Left lobe of liver (tissue), 2 donors: ENCODE measurements at regions not wholly inside any gene's neighbourhood (a gene's known extent, or its start where the extent isn't known, plus 50 kb on each side); places are given as distances from the start of the nearest gene placed in this dataset.

Source experiments
- ATAC-seq: fragments of 200-7000 bp; cut with Tn5 transposase; one replicate; pipeline ENCODE4 v1.9.1; 2020; ENCODE audit warnings: mild to moderate bottlenecking, moderate library complexity
- DNase-seq: peaks from one replicate; pipeline ENCODE4 v3.0.0-alpha.2; 2020; ENCODE audit warnings: low spot score
- donor health status: DM: no; HTN: no; CAD: no; lungs with moderate emphysema.
- donor health status: DM: no; HTN: yes; CAD: no.

DNA sequence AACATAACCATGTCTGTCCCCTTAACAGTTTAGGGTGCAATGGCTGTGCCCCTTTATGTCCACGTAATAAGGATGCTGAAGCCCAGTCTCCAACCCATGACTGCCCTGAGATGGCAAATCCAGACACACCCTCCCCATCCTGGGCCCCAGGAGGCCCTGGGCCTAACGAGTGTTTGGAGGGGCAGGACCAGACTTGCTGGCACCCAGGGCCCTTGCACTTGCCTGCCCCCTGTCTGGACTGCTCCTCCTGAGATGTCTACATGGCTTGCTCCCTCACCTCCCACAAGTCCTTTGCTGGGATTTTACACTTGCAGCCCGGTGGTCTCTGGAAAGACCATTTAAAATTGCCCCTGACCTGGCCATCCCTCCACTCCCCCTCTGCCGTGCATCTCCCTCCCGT lies 132.2 kb upstream of the NECTIN1 start:
- DNase-seq (no peak), ATAC-seq (no peak)

DNA sequence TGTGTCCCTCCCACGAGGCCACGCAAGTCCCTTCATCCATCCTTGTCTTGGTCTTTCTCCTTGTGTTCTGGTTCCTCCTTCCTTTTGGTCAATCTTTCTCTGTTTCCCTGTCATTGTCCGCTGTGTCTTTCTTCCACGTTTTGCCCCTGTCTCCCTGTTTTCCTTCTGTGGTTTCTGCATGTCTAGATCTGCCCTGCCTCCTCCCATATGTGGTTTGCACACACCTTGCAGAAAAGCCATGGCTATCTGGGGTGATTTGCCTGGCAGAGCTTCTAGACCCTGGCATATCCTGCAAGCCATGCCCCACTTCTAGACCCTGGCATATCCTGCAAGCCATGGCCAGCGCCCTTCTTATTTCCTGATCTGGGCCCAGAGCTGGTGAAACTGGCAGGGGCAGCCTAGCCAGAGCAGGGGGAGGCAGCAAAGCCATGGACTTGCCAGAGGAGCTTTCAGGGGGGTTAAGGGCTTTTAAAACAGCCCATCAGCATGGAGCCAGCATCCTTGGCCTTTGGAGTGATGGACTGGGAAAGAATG lies 131.6 kb upstream of the NECTIN1 start:
- no peak for ATAC-seq
- no peak for DNase-seq

DNA sequence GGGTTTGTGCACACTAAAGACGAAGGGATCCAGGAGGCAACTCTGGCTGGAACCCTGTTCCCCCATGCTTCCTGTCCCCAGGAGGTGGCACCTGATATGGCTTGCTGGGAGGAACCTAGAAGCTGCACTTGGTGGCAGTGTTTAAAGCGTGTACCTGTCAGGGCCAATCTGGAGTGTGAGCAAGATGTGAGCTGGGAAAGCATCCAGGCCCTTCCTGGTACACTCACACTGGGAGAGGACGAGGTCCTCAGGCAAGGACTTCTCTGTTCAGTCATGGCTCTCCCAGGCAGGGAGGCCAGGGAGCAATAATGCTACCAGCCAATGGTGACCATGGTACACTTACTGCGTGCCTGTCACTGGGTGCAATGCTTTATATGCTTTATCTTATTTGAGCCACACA lies 130.7 kb upstream of the NECTIN1 start:
- no peak for ATAC-seq
- DNase-seq, result no peak

DNA sequence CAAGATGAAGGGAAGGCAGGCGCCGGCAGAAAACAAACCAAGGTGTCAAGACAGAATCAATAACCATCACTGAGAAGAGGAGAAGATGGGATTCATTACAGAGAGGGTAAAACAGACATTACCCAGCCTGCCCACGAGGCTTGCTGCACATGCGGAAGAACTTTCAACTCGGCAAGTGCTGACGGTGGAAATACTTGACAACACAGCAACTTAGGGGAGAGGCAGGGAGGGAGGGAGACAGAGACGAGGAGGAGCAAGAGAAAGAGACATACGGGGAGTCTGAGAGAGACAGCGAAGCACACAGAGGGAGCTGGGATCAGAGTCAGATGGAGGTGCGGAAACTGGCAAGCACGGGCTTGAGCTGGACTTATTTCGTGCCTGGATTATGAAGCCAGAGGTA lies 129.3 kb upstream of the NECTIN1 start:
- no peak for DNase-seq

DNA sequence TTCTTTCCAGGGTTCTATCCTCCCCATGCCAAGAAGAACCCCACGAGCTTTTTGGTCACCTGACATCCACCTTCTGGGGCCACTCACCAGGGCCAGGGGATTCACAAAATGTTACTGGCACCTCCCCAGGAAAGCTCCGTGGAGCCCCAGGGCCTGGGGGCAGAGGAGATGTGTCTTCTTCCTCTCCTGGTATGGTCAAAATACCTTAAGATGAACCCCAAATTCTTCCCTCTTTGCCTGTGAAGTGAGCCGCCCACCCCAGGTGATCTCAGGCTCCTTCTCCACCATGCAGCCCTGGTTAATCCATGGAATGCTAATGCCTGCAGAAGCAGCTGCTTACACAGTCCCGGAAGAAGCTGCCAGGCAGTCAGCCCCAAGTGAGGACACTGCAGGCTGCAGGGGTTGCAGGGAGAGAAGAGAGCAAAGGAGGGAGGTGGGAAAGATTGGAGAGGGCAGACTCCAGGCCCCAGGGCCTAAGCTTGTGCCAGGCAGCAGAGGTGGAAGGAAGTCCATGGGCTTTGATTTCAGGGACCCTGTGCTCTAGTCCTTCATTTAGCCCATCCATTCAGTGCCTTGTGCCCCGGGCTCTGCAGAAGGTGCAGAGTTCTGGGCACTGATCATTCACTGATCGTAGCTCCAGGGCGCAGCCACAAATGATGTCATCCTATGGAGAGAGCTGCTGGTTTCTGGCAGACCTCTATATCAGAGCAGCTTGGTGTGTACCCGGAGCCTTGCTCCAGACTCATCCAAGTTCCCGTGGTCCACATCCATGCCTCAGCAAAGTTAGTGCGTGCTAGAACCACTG lies 127.9 kb upstream of the NECTIN1 start:
- no peak for DNase-seq
- no peak for ATAC-seq

More for the DNA sequence above, 129.3 kb upstream of the NECTIN1 start:
- no peak for ATAC-seq

DNA sequence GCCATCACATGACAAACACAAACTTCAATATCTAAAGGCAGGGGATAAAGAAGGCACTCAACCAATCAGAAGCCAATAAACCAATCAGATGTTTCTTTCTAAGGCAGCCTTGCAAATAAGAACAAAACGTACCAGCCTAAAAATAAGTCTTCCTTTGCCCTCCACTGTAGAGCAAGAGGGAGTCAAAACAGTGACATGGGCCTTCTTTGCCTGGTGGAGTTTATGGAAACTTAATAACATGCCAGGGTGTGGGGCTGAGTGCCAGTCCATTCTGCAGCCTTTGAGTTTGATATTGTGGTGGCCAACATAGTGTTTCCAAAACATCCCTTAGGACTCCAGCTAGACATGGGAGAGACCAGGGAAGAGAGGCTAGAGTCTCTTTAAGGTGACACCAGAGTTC lies 126.1 kb upstream of the NECTIN1 start:
- DNase-seq (no peak), ATAC-seq (no peak)

DNA sequence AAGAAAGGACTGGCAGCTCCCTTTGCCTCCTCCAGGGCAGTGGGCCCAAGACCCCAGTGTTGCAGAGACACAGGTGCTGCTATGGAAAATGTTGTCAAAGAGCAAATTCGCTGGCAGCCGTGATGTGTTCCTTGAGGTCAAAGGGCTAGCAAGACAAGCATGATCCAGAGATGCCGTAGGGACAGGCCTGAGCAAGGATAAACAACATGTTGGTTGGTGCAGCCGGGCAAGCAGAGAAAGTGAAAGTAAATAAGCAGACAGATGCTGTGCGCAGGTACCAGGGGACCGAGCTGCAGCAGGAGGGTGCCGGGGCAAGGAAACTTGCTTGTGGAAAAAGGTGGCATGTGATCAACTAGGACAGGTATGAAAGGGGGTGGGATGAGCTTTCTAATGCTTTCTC lies 125.5 kb upstream of the NECTIN1 start:
- ATAC-seq, result peak; percentile 71
- DNase-seq, result no peak

DNA sequence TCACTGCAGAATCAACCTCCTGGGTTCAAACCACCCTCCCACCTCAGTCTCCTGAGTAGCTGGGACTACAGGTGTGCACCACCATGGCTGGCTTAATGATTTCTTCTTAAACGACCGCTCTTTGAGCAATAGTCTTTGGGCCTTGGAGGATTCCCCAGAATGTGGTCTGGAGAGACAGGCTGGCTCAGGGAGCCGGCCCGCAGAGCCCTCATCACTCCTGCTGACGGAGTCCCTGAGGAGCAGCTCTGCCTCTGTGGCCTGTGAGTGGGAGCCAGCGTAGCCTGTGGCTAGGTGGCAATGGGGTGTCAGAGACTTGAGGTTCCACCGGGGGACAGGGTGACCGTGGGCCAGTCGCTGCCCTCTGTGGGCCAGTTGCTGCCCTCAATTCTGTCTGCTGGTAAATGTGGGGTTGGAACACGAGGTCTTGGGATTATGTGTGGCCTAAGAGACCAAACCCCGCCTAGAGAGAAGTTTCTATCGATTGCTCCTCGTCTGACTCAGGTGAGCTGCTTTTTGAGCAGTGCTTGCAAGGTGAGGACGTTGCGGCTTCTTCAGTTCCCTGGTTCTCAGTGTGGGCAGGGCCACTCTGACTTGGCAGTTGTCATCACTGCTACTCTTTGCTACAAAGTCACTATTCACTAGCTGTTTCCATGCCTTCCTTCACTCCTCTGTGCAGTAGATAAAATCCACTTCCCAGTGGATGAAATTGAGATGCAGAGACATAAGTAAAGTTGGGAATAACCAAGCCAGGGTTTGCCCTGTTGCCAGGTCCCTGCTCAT lies 124.8 kb upstream of the NECTIN1 start:
- ATAC-seq (no peak), DNase-seq (no peak)

DNA sequence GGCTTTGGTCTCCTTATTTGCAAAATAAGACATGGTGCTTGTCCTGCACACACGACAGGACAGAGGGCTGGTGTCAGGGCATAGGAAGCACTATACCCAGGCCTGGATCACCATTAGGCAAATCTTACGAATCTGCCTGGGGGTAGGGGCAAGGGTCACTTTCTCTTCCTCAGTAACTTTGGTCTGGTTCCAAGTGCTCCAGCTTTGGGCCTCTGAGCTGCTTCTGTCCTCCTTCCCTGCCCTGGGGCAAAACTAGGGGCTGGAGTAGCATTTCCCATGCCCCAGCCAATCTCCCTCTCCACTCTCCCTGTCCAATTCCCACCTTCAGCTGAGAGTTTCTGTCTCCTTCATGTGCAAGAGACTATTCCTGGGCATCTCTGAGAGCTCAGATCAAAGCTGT lies 123.7 kb upstream of the NECTIN1 start:
- ATAC-seq, result no peak

DNA sequence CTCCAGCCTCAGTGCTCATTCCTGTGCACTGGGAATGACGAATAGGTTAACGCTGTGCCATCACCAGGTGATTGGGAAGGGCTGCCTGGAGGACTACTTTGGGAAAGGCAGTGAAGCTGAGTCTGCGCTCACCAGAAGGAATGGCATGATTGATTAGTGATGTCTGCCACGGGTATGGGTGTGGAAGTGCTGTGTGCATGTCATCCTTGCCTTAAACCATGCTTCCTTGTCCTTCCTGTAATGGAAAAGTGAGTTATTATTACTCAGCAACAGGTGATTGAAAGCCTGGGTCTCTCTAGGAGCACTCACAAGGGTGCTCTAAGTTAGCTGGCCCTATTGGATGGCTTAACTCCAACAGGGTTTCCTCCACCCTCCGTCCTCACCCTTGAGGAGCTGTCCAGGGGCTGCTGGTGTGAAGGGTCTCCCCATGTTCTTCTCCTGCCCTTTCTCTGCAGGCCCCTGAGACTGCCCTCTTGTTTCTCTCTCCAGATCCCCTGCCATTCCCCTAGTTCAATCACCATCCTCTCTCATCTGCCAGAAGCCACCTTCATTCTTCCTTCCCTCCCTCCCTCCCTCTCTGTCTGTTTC lies 121.9 kb upstream of the NECTIN1 start:
- ATAC-seq (no peak), DNase-seq (no peak)

More for the DNA sequence above, 123.7 kb upstream of the NECTIN1 start:
- no peak for DNase-seq

DNA sequence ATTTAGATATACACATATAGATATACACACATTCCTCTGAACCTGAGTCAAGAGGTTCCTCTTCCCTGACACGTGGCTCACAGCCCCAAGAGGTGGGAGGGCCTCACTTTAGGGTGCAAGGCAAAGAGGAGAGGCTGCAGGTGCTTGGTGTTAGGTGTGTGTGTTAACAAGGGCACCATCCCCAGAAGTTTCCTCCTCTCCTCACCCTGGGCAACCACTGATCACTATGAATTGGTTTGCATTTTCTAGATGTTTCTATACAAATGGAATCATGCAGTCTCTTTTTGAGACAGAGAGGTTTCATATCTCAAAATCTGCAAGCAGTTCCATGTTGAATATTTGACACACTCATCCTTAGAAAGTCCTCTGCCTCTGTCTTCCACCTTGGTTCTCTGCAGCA lies 120.9 kb upstream of the NECTIN1 start:
- DNase-seq, result no peak
- ATAC-seq, result no peak

DNA sequence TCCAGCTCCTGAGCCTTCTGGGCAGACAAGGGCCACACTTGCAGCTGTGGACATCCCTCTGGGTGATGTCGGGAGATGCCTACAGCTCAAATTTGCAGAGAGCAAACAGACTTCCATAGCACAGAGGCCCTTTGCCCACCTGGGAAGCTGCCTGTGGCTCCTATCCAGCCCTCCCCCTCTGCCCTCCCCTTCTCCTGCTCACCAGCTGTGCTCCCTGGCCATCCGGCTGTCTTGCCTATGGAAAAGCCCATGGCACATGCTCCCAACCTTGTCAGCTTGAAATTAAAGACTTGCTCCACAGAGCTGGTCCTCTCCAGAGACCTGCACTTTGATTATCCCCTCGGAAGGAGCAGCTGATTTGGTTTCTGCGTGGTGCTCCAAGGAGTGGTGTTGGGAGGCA lies 118.9 kb upstream of the NECTIN1 start:
- ATAC-seq (no peak), DNase-seq (no peak)

DNA sequence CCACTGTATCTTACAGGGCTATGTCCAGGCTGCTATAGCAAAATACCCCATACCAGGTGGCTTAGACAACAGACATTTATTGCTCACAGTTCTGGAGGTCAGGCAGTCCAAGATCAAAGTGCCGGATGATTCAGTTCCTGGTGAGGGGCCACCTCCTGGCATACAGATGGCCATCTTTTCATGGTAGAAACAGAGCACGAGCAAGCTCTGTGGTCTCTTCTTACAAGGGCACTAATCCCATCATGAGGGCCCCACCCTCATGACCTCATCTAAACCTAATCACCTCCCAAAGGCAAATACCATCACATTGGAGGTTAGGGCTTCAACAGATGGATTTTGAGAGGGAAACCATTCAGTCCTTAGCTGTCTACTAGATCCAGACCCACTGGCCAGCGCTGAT lies 117.4 kb upstream of the NECTIN1 start:
- DNase-seq, result no peak
- no peak for ATAC-seq

DNA sequence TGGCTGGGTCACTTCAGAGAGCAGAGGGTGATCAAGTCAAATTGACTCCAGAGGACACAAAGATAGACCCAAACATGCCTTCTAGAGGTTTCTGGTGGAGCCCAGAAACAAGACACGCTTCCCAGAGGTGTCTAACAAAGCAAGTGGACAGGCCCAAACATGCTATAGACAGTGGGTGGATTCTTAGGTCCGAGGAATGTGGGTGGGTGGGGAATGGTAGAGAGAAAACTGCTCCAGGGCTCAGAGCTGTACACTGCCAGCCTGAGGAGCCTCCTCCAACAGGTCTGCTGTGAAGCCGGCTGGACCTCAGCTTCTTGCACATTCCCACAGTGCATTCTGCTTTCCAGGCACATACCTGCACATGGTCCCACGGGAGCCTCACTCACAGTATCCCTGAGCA lies 116.8 kb upstream of the NECTIN1 start:
- DNase-seq (no peak), ATAC-seq (no peak)

DNA sequence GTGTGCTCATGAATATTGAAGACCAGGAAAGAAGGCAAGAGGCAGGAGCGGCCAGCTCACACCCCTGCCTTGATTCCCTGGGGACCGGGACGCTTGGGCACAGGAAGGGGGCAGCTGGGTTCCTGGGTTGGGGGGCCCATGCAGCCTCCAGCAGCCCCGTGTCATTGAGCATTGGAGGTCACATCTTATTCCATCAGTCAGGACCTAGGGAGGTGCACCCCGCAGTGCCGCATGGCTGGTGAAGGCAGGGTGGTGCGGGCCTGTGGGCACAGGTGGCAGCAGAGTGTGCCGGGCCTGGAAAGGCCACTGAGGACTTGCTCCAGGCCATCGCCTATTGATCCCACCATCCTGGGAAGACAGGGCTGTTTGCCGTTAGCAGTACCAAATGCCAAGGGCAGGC lies 116.3 kb upstream of the NECTIN1 start:
- DNase-seq (no peak), ATAC-seq (no peak)

DNA sequence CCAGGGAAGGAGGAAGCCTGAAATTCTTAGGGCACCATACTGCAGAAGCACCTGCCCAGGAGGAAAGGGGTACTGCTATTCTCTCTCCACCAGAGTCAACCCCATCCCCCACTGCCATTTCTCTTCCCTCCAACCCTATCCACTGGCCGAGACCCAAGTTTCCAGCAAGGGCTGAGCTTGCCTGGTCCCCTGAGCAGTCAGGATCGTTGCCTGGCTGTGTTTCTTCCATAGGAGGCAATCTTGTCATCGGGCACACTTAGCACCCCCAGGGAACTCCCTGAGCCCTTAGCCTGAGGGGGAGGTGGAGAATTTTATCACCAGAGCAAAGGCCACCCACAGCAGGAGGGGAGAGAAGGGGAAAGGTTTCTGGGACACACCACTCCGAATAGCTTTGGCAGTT lies 115.8 kb upstream of the NECTIN1 start:
- no peak for ATAC-seq
- no peak for DNase-seq

DNA sequence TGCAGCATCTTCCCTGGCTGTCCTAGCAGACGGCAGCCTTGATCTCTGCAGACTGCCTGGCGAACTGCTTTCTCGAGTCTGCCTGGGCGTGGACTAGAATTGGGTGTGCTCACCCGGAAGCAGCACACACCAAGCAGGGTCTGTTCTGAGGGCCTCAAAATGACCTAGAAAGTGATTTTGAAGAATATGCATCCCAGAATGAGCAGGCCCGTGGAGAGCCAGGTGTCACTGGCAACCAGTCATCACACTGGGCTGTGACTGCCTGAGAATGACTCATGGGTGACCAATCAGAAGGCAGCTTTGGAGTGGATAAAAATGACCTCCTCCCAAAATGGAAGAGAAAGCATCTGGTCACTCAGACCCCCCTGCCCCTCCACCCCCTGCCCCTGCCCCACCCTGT lies 114.9 kb upstream of the NECTIN1 start:
- no peak for DNase-seq
- no peak for ATAC-seq

DNA sequence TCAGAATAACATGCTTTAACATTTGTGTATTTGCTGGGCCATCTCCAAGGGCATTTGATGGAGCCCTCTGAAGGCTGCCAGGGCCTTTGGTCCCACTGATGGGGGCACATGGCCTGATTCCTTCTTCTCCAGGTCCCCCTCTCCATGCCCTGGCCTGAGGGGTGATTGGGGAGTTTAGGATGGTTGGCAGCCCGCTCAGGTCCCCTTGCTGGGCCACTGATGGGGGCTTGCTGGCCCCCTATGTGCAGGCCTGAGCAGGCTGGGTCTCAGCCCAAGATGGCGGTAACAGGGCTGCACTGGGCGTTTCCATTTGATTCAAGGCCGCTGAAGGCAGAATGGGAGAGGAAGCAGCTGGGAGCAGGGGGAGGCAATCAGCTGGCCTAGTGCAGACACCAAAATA lies 113.7 kb upstream of the NECTIN1 start:
- ATAC-seq, result no peak

DNA sequence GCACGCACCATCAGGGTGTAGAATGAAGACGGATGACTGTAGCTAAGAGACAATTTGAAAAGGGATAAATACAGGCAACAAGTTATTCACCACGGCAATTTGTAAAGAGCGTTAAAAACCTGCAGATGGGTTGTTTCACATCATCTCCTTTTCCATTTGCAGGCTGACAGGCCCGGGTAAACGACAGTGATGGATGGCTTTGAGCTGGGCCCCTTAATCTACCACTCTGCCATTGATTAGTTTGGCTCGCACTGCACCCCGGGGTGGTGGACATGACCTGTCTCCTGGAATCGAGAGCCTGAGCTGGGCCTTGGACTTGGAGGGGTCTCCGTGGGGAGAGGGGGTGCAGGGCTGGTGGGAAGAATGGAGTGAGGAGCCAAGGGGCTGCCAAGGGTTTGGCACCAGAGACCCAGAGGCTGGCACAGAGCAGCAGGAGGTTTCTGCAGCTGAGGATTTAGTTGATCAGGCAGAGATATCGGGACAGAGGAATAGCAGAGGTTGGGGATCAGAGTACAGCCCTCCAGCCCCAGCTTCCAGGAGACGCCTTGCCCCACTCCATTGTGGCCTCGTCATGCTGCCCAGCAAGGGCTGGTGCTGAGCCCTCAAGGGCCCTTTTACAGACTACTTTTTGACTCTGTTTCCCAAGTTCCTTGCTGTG lies 110.6 kb upstream of the NECTIN1 start:
- ATAC-seq (no peak), DNase-seq (no peak)

More for the DNA sequence above, 113.7 kb upstream of the NECTIN1 start:
- DNase-seq, result no peak

DNA sequence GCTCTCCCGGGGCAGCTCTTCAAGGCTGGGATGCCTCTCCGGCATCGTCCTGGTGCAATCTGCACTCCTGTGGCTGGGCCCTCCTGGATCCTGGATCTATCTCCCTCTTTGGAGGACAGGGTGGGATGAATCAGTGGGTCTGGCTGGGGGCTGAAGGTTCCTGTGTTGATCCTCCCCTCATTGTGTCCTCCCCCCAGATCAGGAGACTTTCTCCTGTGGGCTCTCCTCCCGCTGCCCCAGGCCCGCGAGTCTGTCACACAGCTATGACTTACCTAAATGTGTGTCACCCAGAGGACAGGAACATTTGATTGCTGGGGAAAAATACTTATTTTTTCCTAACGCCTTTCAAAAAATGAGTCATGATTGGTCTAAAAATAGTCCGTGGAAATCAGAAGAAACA lies 106.8 kb upstream of the NECTIN1 start:
- ATAC-seq (no peak), DNase-seq (no peak)

DNA sequence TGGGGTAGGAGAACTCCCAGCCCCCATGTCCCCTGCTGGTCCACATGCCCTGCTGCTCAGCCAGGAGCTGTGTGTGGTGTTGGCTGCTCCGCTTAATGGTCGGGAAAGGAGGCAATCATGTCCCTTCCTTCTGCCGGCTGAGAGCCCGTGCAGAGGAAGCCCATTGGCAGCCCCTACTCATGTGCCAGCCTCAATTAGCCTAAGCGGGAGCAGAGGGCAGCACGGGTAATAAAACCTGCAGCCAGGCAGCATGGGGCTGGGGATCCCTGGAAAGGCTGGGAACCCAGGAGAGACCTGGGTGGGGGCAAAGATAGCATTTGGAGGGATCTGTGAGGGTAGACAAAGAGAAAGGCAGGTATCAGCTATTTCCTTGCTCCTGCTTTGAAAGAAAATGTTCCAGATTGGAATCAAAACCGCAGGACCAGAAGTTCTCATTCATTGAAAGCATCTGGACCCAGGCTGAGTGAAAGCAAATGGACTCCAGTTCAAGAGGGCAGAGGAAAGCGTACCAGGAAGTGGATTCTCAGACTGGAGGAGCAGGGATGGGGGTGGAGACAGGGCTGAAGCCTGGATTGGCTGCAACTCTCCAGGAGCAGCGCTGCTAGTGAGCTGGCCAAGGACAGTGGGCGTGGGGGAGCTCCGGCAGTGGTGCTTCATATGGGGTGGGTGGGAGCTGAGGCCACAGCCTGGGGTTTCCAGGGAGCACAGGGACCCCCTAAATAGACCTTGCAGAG lies 103.4 kb upstream of the NECTIN1 start:
- no peak for DNase-seq
- peak; percentile 61 for ATAC-seq
